ENCODE measurements at regions not wholly inside any gene's neighbourhood (a gene's known extent, or its start where the extent isn't known, plus 50 kb on each side); places are given as distances from the start of the nearest gene placed in this dataset.
A peak's percentile ranks its signal among the peaks of the same experiment; 100 is the strongest.

GRCh38 chrX:142036116-142036515, 132.4 kb downstream of the MAGEC1 start:
- DNase-seq (ENCODE audit: low spot score) = peak; percentile 1
- no peak overlapping the region for H3K27ac ChIP-seq
- TF ChIP-seq CTCF (conservative IDR thresholded peaks at IDR 0.05; ENCODE audit: low read depth) = no peak
- ChIA-PET CTCF (no interaction called here), POLR2A (ENCODE audit: low non-redundant PET) (no interaction called here)

- H3K27ac ChIP-seq = no peak overlapping the region
Measured at GRCh38 chrX:142005532-142005931, 101.8 kb downstream of the MAGEC1 start.

GRCh38 chrX:142002471-142002870, 98.8 kb downstream of the MAGEC1 start:
- ChIA-PET POLR2A (ENCODE audit: low non-redundant PET) (no interaction called here), CTCF (no interaction called here)
- no peak for DNase-seq (ENCODE audit: low spot score)
- TF ChIP-seq CTCF (conservative IDR thresholded peaks at IDR 0.05; ENCODE audit: low read depth) = no peak
- no peak overlapping the region for H3K27ac ChIP-seq

More at GRCh38 chrX:142005532-142005931, 101.8 kb downstream of the MAGEC1 start:
- ChIA-PET CTCF (no interaction called here), POLR2A (ENCODE audit: low non-redundant PET) (no interaction called here)
- no peak for DNase-seq (ENCODE audit: low spot score)
- no peak for TF ChIP-seq CTCF (conservative IDR thresholded peaks at IDR 0.05; ENCODE audit: low read depth)

GRCh38 chrX:142001934-142002333, 98.2 kb downstream of the MAGEC1 start:
- no peak for TF ChIP-seq CTCF (conservative IDR thresholded peaks at IDR 0.05; ENCODE audit: low read depth)
- CTCF ChIA-PET = no interaction called here
- POLR2A ChIA-PET (ENCODE audit: low non-redundant PET) = no interaction called here
- H3K27ac ChIP-seq = no peak overlapping the region
- peak; percentile 0 for DNase-seq (ENCODE audit: low spot score)

- H3K27ac ChIP-seq = no peak overlapping the region
- CTCF ChIA-PET = no interaction called here
- TF ChIP-seq CTCF (conservative IDR thresholded peaks at IDR 0.05; ENCODE audit: low read depth) = no peak
- no peak for DNase-seq (ENCODE audit: low spot score)
- POLR2A ChIA-PET (ENCODE audit: low non-redundant PET) = no interaction called here
Measured at GRCh38 chrX:141989815-141990214, 86.1 kb downstream of the MAGEC1 start.

GRCh38 chrX:141989134-141989533, 85.4 kb downstream of the MAGEC1 start:
- ChIA-PET POLR2A (ENCODE audit: low non-redundant PET) (no interaction called here), CTCF (no interaction called here)
- no peak for DNase-seq (ENCODE audit: low spot score)
- no peak overlapping the region for H3K27ac ChIP-seq
- no peak for TF ChIP-seq CTCF (conservative IDR thresholded peaks at IDR 0.05; ENCODE audit: low read depth)

GRCh38 chrX:141982296-141982695, 78.6 kb downstream of the MAGEC1 start:
- TF ChIP-seq CTCF (conservative IDR thresholded peaks at IDR 0.05; ENCODE audit: low read depth) = no peak
- ChIA-PET CTCF (no interaction called here), POLR2A (ENCODE audit: low non-redundant PET) (no interaction called here)
- DNase-seq (ENCODE audit: low spot score) = no peak
- H3K27ac ChIP-seq = no peak overlapping the region
